ENCODE measurements at regions not wholly inside any gene's neighbourhood (a gene's known extent, or its start where the extent isn't known, plus 50 kb on each side); places are given as distances from the start of the nearest gene placed in this dataset.

- no peak overlapping the region for H2AFZ ChIP-seq (ENCODE audit: control insufficient read depth, low read depth, low read length)
- no peaks in the 10 kb centered on the region for H3K4me1 ChIP-seq (ENCODE audit: control insufficient read depth, insufficient read depth, low read length)
- no peak overlapping the region for H3K9ac ChIP-seq (ENCODE audit: control insufficient read depth, insufficient read depth, low read length)
- no peak overlapping the region for H3K4me2 ChIP-seq (ENCODE audit: control insufficient read depth, insufficient read depth)
- intact Hi-C loops (cut with micrococcal nuclease; ENCODE audit: unreplicated experiment) (no loop called here), in situ Hi-C loops (cut with MboI) (no loop called here)
- RAD21 ChIA-PET (ENCODE audit: unreplicated experiment), result no interaction called here
- FAIRE-seq (no peak), DNase-seq (ENCODE audit: low read depth, low spot score) (no peak), ATAC-seq (no peak)
- no peaks in the 10 kb centered on the region for H4K20me1 ChIP-seq (ENCODE audit: control insufficient read depth, insufficient read depth)
- WGBS (ENCODE audit: insufficient coverage, insufficient replicate concordance, low lambda C conversion rate, missing lambda C conversion rate), result 0% methylated on average over 3 of the region's 3 CpGs
- H3K9me3 ChIP-seq (replicated peaks; ENCODE audit: control insufficient read depth, insufficient read depth, low read length), result no peaks in the 10 kb centered on the region
- CTCF ChIA-PET, result interaction anchor here (1.1 kb wide), 1 partner anchor 16 kb away, joined by 3 read pairs; no protein-coding TSS in a partner anchor
- no peaks in the 10 kb centered on the region for H3K79me2 ChIP-seq (ENCODE audit: control insufficient read depth, insufficient read depth, low read length)
- no peak overlapping the region for H3K4me3 ChIP-seq
- POLR2A ChIA-PET, result no interaction called here
- SMC1A ChIA-PET (ENCODE audit: uncharacterized antibody, unreplicated experiment), result no interaction called here
- H3K36me3 ChIP-seq (ENCODE audit: control insufficient read depth in 2 of 2, insufficient read depth in 2 of 2, low read length in 1 of 2), result no peaks in the 10 kb centered on the region
- no peaks in the 10 kb centered on the region; a peak in 1 of 4 replicates for H3K27me3 ChIP-seq (replicated peaks in 1 of 2; ENCODE audit: control insufficient read depth in 2 of 2, insufficient read depth in 2 of 2, low read length in 1 of 2)
- no TSS peak for BruUV-seq (replicated peaks)
- H3K27ac ChIP-seq (ENCODE audit: control insufficient read depth, insufficient read depth), result no peak overlapping the region
- TF ChIP-seq IRF3 (IDR thresholded peaks at IDR 0.05) (no peak), WRNIP1 (IDR thresholded peaks at IDR 0.05; ENCODE audit: borderline replicate concordance, low read depth, low read length) (no peak), PAX5 (IDR thresholded peaks at IDR 0.05; ENCODE audit: borderline replicate concordance, low read depth, low read length) (no peak), FOXM1 (IDR thresholded peaks at IDR 0.05; ENCODE audit: low read depth, low read length) (no peak), POU2F2 (IDR thresholded peaks at IDR 0.05; ENCODE audit: borderline replicate concordance, low read depth, low read length) (no peak), ZNF687 (IDR thresholded peaks at IDR 0.05) (no peak), E2F8 (IDR thresholded peaks at IDR 0.05; ENCODE audit: low read depth, partially characterized antibody) (no peak), ZNF384 (IDR thresholded peaks at IDR 0.05; ENCODE audit: borderline replicate concordance, low read depth, low read length) (no peak), CTCF (IDR thresholded peaks at IDR 0.05 in 2 of 3, conservative IDR thresholded peaks at IDR 0.05 in 1 of 3; ENCODE audit: control insufficient read depth in 2 of 3, extremely low read depth in 1 of 3, insufficient read depth in 1 of 3, low read depth in 3 of 3, low read length in 3 of 3) (no peak), SMC3 (IDR thresholded peaks at IDR 0.05; ENCODE audit: borderline replicate concordance, low read length) (no peak), BCL11A (IDR thresholded peaks at IDR 0.05; ENCODE audit: low read depth, low read length) (no peak), MXI1 (IDR thresholded peaks at IDR 0.05; ENCODE audit: low read depth, low read length) (no peak), RAD51 (IDR thresholded peaks at IDR 0.05) (no peak), EED (IDR thresholded peaks at IDR 0.05; ENCODE audit: low read depth) (no peak), ASH2L (IDR thresholded peaks at IDR 0.05; ENCODE audit: borderline replicate concordance, low read depth) (no peak)
These were observed 63.0 kb upstream of the EIF2S2 start for GRCh38 chr20:34175079-34175478.
